ENCODE measurements at regions not wholly inside any gene's neighbourhood (a gene's known extent, or its start where the extent isn't known, plus 50 kb on each side); places are given as distances from the start of the nearest gene placed in this dataset.

DNA sequence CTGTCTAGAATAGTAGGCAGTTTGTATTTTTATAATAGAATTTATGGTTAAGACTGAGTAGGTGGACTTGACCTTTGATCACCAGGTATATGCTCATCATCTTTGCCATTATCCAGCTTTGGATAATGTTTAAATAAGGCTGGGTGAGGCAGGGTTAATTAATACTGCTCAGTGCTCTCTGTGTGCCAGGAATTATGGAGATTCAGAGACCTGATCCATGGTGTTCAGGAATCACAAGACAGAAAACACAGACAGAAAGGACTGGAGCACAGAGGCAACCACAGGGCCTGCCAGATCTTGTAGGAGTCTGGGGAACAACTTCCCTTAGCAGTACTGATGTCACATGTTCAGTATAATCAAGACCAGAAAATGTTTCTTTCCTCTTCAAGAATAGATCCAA, 186.3 kb upstream of the ADCY2 start:
- TF ChIP-seq, protein P1, sequence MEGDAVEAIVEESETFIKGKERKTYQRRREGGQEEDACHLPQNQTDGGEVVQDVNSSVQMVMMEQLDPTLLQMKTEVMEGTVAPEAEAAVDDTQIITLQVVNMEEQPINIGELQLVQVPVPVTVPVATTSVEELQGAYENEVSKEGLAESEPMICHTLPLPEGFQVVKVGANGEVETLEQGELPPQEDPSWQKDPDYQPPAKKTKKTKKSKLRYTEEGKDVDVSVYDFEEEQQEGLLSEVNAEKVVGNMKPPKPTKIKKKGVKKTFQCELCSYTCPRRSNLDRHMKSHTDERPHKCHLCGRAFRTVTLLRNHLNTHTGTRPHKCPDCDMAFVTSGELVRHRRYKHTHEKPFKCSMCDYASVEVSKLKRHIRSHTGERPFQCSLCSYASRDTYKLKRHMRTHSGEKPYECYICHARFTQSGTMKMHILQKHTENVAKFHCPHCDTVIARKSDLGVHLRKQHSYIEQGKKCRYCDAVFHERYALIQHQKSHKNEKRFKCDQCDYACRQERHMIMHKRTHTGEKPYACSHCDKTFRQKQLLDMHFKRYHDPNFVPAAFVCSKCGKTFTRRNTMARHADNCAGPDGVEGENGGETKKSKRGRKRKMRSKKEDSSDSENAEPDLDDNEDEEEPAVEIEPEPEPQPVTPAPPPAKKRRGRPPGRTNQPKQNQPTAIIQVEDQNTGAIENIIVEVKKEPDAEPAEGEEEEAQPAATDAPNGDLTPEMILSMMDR (IDR thresholded peaks at IDR 0.05): no peak
- TF ChIP-seq ZFX (IDR thresholded peaks at IDR 0.05; ENCODE audit: borderline replicate concordance): no peak
- H3K27ac ChIP-seq: no peak overlapping the region

DNA sequence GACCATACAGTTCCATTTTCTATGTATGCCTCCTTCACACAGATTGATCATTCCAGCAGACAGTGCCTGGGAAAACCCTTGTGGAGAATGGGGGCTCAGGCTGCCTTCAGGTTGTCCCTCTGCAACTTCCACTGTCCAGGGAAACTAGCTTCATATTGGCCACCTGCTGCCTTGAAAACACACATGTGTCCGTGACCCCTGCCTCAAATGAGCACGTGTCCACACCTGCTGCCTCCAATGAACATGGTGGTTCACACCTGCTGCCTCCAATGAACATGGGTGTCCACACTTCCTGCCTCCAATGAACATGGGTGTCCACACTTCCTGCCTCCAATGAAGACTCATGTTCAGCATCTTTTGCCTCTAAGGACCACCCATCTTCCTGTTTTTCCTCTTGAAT, 185.4 kb upstream of the ADCY2 start:
- H3K27ac ChIP-seq: no peak overlapping the region
- TF ChIP-seq, protein P1 (IDR thresholded peaks at IDR 0.05): no peak
- no peak for TF ChIP-seq ZFX (IDR thresholded peaks at IDR 0.05; ENCODE audit: borderline replicate concordance)

DNA sequence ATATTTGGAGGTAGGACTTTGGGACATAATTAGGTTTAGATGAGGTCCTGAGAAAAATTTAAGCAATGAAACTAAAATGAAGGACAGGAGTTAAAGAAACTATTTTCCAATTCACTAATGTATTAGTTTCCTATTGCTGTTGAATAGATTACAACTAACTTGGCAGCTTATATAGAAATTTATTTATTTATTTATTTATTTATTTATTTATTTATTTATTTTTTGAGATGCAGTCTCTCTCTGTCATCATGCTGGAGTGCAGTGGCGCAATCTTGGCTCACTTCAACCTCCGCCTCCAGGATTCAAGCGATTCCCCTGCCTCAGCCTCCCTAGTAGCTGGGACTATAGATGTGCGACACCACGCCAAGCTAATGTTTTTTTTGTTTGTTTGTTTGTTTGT, 182.4 kb upstream of the ADCY2 start:
- TF ChIP-seq, protein P1 (IDR thresholded peaks at IDR 0.05): no peak
- TF ChIP-seq ZFX (IDR thresholded peaks at IDR 0.05; ENCODE audit: borderline replicate concordance): no peak
- no peak overlapping the region for H3K27ac ChIP-seq

DNA sequence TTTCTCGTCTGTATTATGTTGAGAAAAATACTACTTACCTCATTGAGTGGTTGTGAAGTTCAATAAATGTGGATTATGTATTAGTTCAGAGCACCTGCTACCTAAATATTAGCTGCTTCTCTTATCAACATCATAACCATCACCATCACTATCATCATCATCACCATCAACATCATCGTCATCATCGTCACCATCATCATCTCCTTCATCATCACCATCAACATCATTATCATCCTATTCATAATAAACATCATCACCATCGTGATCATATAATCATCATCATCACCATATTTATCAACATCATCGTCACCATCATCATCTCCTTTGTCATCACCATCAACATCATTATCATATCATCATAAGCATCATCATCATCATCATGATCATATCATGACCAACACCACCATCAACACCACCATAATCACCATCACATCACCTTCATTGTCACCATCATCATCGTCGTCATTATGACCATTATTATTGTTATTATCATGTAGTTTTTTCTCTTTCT, 181.0 kb upstream of the ADCY2 start:
- TF ChIP-seq, protein P1 (IDR thresholded peaks at IDR 0.05): no peak
- no peak for TF ChIP-seq ZFX (IDR thresholded peaks at IDR 0.05; ENCODE audit: borderline replicate concordance)
- H3K27ac ChIP-seq: no peak overlapping the region

DNA sequence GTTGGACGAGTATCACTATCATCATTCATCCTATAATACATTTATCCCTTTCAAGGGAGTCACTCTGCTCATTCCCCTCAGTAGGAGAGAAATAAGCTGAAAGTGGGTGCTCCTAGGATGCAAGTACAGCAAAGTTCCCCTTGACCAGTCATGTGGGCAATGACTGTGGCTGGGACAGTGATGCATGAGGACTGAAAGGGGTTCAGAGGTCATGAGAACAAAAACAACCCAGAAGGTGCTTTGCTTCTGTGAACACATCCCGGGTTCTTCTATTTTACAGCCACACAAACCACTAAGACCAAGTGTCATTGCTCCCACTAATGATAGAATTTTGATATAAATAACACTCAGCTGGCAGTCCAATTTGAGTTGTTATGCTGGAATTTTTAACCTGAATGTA, 177.8 kb upstream of the ADCY2 start:
- no peak overlapping the region for H3K27ac ChIP-seq
- TF ChIP-seq ZFX (IDR thresholded peaks at IDR 0.05; ENCODE audit: borderline replicate concordance): no peak
- TF ChIP-seq, protein P1 (IDR thresholded peaks at IDR 0.05): no peak

DNA sequence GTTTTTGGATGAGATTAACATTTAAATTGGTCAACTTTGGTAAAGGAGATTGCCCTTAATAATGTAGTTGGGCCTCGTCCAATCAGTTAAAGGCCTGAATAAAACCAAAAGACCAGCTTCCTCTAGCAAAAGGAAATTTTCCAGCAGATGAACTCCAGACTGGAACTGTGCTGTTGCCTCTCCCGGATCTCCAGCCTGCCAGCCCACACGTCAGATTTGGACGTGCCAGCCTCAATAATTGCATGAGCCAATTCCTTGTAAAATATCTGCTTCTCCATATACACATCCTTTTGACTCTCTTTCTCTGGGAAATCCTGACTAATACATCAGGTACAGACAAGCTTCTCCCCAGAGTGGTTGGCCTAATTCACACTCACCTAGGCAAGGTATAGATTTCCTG, 175.8 kb upstream of the ADCY2 start:
- no peak overlapping the region for H3K27ac ChIP-seq
- TF ChIP-seq ZFX (IDR thresholded peaks at IDR 0.05; ENCODE audit: borderline replicate concordance): no peak
- TF ChIP-seq, protein P1 (IDR thresholded peaks at IDR 0.05): no peak

DNA sequence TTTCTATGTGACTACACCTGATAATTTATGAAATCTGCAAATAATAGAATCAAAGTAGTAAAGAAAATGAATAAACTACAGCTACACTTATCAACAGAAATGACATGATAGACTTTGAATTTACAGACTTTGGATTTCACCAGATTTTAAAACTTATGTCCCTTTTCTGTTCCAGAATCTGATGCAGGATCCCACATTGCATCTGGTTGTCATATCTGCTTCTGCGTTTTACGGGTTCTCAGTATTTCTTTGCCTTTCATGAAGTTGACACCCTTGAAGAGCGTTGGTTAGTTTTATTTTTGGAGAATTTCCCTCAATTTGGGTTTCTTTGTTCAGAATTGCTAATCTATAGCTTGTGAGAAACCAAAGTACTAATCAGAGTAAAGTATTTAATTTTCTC, 174.9 kb upstream of the ADCY2 start:
- TF ChIP-seq, protein P1 (IDR thresholded peaks at IDR 0.05): no peak
- no peak for TF ChIP-seq ZFX (IDR thresholded peaks at IDR 0.05; ENCODE audit: borderline replicate concordance)
- no peak overlapping the region for H3K27ac ChIP-seq
